Left ventricle myocardium inferior (tissue), 1 donor: ENCODE measurements at regions not wholly inside any gene's neighbourhood (a gene's known extent, or its start where the extent isn't known, plus 50 kb on each side); places are given as distances from the start of the nearest gene placed in this dataset.

Source experiments
- DNase-seq: peaks from one replicate; pipeline ENCODE4 v3.0.0-alpha.2; 2020
- H3K27ac ChIP-seq: fragments of 200-600 bp; replicated peaks from 2 replicates; pipeline ENCODE4 v1.8.0; 2021
- H3K27me3 ChIP-seq: fragments of 200-600 bp; 2 replicates; pipeline ENCODE4 v1.8.0; 2021; ENCODE audit warnings: low read depth
- H3K36me3 ChIP-seq: fragments of 200-600 bp; 2 replicates; pipeline ENCODE4 v1.8.0; 2021
- H3K4me1 ChIP-seq: fragments of 200-600 bp; 2 replicates; pipeline ENCODE4 v1.8.0; 2021
- H3K4me3 ChIP-seq: fragments of 200-600 bp; 2 replicates; pipeline ENCODE4 v1.8.0; 2021; ENCODE audit warnings: mild to moderate bottlenecking, moderate library complexity
- H3K9me3 ChIP-seq: fragments of 200-600 bp; replicated peaks from 2 replicates; pipeline ENCODE4 v1.8.0; 2021
- CTCF ChIP-seq: fragments of 200-600 bp; IDR thresholded peaks from 2 replicates; pipeline ENCODE4 v1.8.0; 2021; ENCODE audit warnings: antibody characterized with exemption, mild to moderate bottlenecking, borderline replicate concordance
- intact Hi-C: fragments of 100-400 bp; cut with micrococcal nuclease; formaldehyde crosslinking; loops from one replicate; pipeline ENCODE4 v1.11.0; 2022
- donor health status: DM: no; HTN: yes; CAD: no; lungs with severe emphysema.

- DNase-seq = no peak
- TF ChIP-seq CTCF = no peak
These were observed 1096.4 kb downstream of the TBC1D22A start for GRCh38 chr22:47858773-47859306.

DNA sequence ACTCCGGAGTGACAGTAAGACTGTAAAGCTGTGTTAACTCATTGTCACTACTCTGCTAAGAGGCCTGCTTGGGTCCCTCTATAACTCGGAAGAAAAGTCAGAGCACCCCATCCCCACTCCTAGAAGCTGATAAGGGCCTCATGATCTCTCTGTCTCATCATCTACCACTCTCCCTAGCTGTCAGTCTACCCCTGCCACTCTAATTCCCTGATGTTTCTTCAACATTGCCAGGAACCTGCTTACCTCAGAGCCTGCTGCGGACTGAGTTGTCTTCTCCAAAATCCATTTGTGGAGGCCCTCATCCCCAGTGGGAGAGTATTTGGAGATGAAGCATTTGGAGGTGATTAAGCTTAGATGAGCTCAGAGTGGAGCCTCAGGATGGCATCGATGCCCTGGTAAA lies 1092.2 kb downstream of the TBC1D22A start:
- H3K4me3 ChIP-seq = no peak overlapping the region
- DNase-seq = no peak
- no peaks in the 10 kb centered on the region for H3K36me3 ChIP-seq
- H3K4me1 ChIP-seq = no peaks in the 10 kb centered on the region
- intact Hi-C loops = no loop called here
- H3K9me3 ChIP-seq = peaks cover 9% of the 10 kb centered on the region
- H3K27ac ChIP-seq = no peak overlapping the region
- TF ChIP-seq CTCF = no peak
- peaks cover 49% of the 10 kb centered on the region for H3K27me3 ChIP-seq

More at GRCh38 chr22:47858773-47859306, 1096.4 kb downstream of the TBC1D22A start:
- H3K9me3 ChIP-seq = peaks cover 9% of the 10 kb centered on the region
- no peaks in the 10 kb centered on the region for H3K4me1 ChIP-seq
- H3K4me3 ChIP-seq = no peak overlapping the region
- peaks cover 62% of the 10 kb centered on the region for H3K27me3 ChIP-seq
- no peaks in the 10 kb centered on the region for H3K36me3 ChIP-seq
- H3K27ac ChIP-seq = no peak overlapping the region
- intact Hi-C loops = no loop called here

DNA sequence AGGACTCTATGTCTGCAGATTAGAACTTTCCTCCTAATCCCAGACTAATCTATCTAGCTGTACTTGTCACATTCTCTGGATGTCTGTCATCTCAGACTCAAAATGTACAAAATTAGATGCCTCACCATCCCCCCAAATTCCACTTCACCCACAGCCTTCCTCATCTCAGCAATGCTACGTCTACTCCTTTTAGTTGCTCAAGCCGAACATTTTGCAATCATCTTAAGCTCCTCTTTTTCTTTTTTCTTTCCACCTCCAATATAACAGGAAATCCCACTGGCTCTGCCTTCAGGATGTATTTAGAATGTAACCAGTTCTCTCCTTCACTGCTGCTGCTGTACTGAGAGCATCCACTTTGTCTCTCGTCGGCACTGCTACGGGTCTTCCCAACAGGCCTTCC lies 1091.8 kb downstream of the TBC1D22A start:
- Histone ChIP-seq H3K9me3 (peaks cover 9% of the 10 kb centered on the region), H3K4me1 (no peaks in the 10 kb centered on the region), H3K27me3 (peaks cover 51% of the 10 kb centered on the region), H3K36me3 (no peaks in the 10 kb centered on the region), H3K4me3 (no peak overlapping the region), H3K27ac (no peak overlapping the region)
- TF ChIP-seq CTCF = no peak
- intact Hi-C loops = no loop called here
- no peak for DNase-seq

- Histone ChIP-seq H3K27me3 (peaks cover 52% of the 10 kb centered on the region), H3K36me3 (no peaks in the 10 kb centered on the region), H3K4me1 (no peaks in the 10 kb centered on the region), H3K9me3 (peaks cover 7% of the 10 kb centered on the region), H3K4me3 (no peak overlapping the region), H3K27ac (no peak overlapping the region)
- intact Hi-C loops = no loop called here
- TF ChIP-seq CTCF = no peak
- DNase-seq = no peak
These were observed 1091.3 kb downstream of the TBC1D22A start for GRCh38 chr22:47853750-47854149.

DNA sequence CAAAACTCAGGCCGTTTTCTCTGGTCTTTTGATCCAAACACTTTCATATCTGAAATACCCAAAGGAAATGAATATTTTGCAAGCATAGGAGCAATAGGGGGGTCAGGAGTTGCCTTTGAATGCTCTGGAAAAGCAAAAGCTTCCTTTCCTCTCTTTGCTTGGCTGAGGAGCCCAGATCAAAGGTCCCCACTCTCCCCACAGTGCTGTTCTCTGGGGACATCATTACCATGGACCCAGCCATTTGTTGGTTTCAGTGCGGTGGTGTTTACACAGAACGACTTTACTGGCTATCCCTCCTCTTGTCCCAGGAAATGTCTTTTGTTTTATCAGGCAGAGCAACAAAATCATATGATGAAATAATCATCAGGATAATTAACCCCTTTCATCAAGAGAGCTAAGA lies 1089.1 kb downstream of the TBC1D22A start:
- Histone ChIP-seq H3K4me1 (no peaks in the 10 kb centered on the region), H3K27me3 (peaks cover 70% of the 10 kb centered on the region), H3K36me3 (no peaks in the 10 kb centered on the region), H3K4me3 (no peak overlapping the region), H3K9me3 (no peaks in the 10 kb centered on the region), H3K27ac (no peak overlapping the region)
- no peak for TF ChIP-seq CTCF
- intact Hi-C loops = no loop called here
- DNase-seq = no peak

DNA sequence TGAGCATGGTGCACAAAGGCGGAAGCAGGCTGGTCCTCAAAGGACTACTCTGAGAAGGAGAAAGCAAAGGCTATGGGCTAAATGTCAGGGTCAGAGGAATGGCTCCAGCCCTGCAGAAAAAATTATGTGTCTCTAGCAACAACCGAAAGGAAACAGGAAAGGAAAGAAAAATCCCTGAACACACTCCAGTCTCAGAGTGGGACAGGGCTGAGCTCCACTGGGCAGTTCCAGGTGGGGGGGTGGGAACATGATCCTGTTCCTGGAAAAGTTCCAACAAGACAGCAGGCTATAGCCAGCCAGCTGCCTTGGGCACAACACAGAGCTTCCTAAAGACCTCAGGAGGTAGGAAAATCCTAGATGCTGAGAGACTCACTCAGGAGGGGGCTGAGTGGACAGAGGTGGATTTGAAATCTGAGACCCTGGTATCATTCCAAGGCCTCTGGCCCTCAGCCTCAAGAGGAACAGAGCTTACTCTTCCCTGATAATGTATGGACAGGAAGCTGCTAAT lies 1088.2 kb downstream of the TBC1D22A start:
- Histone ChIP-seq H3K27me3 (peaks cover 79% of the 10 kb centered on the region), H3K9me3 (no peaks in the 10 kb centered on the region), H3K27ac (no peak overlapping the region), H3K36me3 (no peaks in the 10 kb centered on the region), H3K4me1 (no peaks in the 10 kb centered on the region), H3K4me3 (no peak overlapping the region)
- DNase-seq = no peak
- intact Hi-C loops = no loop called here
- TF ChIP-seq CTCF = no peak
